Right cardiac atrium (tissue), 5 donors: ENCODE measurements at regions not wholly inside any gene's neighbourhood (a gene's known extent, or its start where the extent isn't known, plus 50 kb on each side); places are given as distances from the start of the nearest gene placed in this dataset.
A peak's percentile ranks its signal among the peaks of the same experiment; 100 is the strongest.
"Not testable (repeated sequence)": the region's sequence is repeated elsewhere in the genome, so short reads cannot be mapped to it uniquely, and the experiment has no call there.

Experiments used
- ATAC-seq, 2 donors: fragments of 200-7000 bp; cut with Tn5 transposase; one replicate each; pipeline versions ENCODE4 v1.8.0 to v1.9.1; 2020; ENCODE audit warnings: moderate library complexity in 2 of 2, mild to moderate bottlenecking in 1 of 2
- DNase-seq, 3 donors: peaks; one replicate each; pipeline ENCODE4 v3.0.0-alpha.2; 2020
- H3K27ac ChIP-seq: one replicate; pipeline ENCODE4 v1.5.1; 2013; ENCODE audit warnings: mild to moderate bottlenecking, low read length, control low read depth, moderate library complexity
- H3K27me3 ChIP-seq: one replicate; pipeline ENCODE4 v1.6.1; 2013; ENCODE audit not compliant: control insufficient read depth, insufficient read depth
- H3K4me1 ChIP-seq: one replicate; pipeline ENCODE4 v1.6.1; 2013; ENCODE audit warnings: low read length; ENCODE audit not compliant: control insufficient read depth, insufficient read depth
- H3K4me3 ChIP-seq: one replicate; pipeline ENCODE4 v1.5.1; 2013; ENCODE audit warnings: low read length, control low read depth
- H3K9me3 ChIP-seq: one replicate; pipeline ENCODE4 v1.6.1; 2013; ENCODE audit warnings: low read length; ENCODE audit not compliant: control insufficient read depth
- WGBS: extraction: QIAGEN DNeasy Blood & Tissue Kit; methylation state at CpG from one replicate; pipeline ENCODE4 v1.1.7; 2013; 5-methylcytosine and 5-hydroxymethylcytosine counted together
- intact Hi-C, 4 donors: fragments of 100-400 bp; cut with DNase I; formaldehyde crosslinking; loops; one replicate each; pipeline versions ENCODE4 v1.11.0 to v1.14.0; 2022 to 2023
- donor health status: healthy with polysubstance abuse.
- donor health status: DM: no; HTN: yes; CAD: no.
- donor health status: DM: no; HTN: no; CAD: no.
- donor health status: DM: no; HTN: yes; CAD: no; lungs with severe emphysema.
- donor health status: DM: yes; HTN: yes; CAD: no.

DNA sequence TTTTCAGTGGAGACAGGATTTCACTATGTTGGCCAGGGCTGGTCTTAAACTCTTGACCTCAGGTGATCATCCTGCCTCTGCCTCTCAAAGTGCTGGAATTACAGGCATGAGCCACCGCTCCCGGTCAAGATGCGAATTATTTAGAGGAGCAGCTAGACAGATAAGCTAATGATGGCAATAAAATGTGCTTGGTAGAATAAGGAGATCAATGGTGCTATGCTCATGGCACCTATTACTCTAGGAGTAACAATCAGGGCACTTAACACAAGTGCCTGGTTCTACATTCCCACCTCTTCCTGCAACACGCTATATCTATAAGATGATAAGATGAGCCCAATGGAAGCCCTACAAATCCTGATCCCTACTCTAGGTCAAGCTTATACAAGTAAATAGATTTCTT is 61.4 kb upstream of the LOC128125822 start:
- no peak overlapping the region for H3K27ac ChIP-seq
- H3K4me1 ChIP-seq, result no peaks in the 10 kb centered on the region
- DNase-seq, result no peak
- 91% methylated on average over 4 of the region's 4 CpGs for WGBS
- no peaks in the 10 kb centered on the region for H3K9me3 ChIP-seq
- intact Hi-C loops, result no loop called here
- no peak for ATAC-seq
- H3K4me3 ChIP-seq, result no peak overlapping the region
- no peaks in the 10 kb centered on the region for H3K27me3 ChIP-seq

DNA sequence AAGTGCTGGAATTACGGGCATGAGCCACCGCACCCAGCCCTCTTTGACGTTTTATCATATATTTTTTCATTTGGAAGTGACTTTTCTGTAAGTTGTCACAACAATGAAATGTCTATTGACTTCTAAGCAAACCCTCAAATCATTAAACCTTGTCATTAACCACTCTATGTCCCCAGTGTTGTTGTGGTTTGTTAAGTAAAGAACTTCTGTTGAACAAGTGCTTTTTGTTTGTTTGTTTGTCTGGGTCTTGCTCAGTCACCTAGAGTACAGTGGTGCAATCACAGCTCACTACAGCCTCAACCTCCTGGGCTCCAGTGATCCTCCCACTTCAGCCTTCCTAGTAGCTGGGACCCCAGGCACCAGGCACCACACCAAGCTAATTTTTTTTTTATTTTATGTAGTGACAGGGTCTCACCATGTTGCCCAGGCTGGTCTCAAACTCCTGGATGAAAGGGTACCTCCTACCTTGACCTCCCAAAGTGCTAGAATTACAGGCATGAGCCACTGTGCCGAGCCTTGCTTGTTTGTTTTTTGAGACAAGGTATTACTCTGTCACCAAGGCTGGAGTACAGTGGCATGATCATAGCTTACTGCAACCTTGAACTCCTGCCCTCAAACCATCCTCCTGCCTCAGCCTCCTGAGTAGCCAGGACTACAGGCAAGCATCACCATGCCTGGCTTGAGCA is 57.6 kb upstream of the LOC128125822 start:
- Histone ChIP-seq H3K27ac (no peak overlapping the region), H3K4me3 (no peak overlapping the region), H3K4me1 (no peaks in the 10 kb centered on the region), H3K9me3 (no peaks in the 10 kb centered on the region), H3K27me3 (no peaks in the 10 kb centered on the region)
- 82% methylated on average over 4 of the region's 4 CpGs for WGBS
- ATAC-seq (no peak), DNase-seq (no peak)
- intact Hi-C loops, result no loop called here

DNA sequence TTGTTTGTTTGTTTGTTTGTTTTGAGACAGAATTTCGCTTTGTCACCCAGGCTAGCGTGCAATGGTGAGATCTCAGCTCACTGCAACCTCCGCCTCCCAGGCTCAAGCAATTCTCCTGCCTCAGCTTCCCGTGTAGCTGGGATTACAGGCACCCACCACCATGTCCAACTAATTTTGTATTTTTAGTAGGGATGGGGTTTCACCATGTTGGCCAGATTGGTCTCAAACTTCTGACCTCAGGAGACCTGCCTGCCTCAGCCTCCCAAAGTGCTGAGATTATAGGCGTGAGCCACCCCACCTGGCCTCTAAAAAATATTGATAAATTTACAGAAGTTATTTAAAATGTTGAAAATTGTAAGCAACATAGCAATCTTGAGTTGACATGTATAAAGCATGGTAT is 57.1 kb upstream of the LOC128125822 start:
- H3K9me3 ChIP-seq, ATAC-seq, H3K27me3 ChIP-seq, intact Hi-C loops, H3K27ac ChIP-seq, DNase-seq, H3K4me1 ChIP-seq, H3K4me3 ChIP-seq: not testable (repeated sequence)
- WGBS, result 86% methylated on average over 5 of the region's 5 CpGs

- H3K27ac ChIP-seq, result no peak overlapping the region
- no peaks in the 10 kb centered on the region for H3K27me3 ChIP-seq
- H3K9me3 ChIP-seq, result no peaks in the 10 kb centered on the region
- ATAC-seq (peak in 1 of 2 donors; percentile 28), DNase-seq (no peak)
- no peak overlapping the region for H3K4me3 ChIP-seq
- intact Hi-C loops, result no loop called here
- H3K4me1 ChIP-seq, result no peaks in the 10 kb centered on the region
- 72% methylated on average over 2 of the region's 2 CpGs for WGBS
Observed at GRCh38 chr6:63516186-63516944, 55.9 kb upstream of the LOC128125822 start.

DNA sequence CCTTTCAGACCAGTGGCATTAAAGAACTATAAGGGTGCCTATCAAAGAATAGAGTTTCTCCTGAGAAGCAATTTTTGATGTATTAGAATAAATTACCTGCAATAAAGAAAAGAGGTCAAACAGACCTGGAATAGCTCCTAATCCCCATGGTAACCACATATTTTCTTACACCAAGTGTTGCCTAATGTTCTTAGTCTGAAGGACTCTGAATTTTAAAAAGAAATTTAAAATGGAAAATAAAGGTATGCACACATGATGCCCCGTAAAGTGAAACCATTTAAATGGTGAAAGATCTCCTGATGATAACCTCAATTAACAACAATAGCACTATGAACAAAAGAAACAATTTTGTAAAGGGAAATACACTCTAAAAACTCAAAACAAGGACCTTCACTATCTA is 55.1 kb upstream of the LOC128125822 start:
- Histone ChIP-seq H3K4me3 (no peak overlapping the region), H3K9me3 (no peaks in the 10 kb centered on the region), H3K4me1 (no peaks in the 10 kb centered on the region), H3K27ac (no peak overlapping the region), H3K27me3 (no peaks in the 10 kb centered on the region)
- intact Hi-C loops, result no loop called here
- ATAC-seq, result no peak
- DNase-seq, result no peak
- WGBS, result 84% methylated on average over 1 of the region's 1 CpG

DNA sequence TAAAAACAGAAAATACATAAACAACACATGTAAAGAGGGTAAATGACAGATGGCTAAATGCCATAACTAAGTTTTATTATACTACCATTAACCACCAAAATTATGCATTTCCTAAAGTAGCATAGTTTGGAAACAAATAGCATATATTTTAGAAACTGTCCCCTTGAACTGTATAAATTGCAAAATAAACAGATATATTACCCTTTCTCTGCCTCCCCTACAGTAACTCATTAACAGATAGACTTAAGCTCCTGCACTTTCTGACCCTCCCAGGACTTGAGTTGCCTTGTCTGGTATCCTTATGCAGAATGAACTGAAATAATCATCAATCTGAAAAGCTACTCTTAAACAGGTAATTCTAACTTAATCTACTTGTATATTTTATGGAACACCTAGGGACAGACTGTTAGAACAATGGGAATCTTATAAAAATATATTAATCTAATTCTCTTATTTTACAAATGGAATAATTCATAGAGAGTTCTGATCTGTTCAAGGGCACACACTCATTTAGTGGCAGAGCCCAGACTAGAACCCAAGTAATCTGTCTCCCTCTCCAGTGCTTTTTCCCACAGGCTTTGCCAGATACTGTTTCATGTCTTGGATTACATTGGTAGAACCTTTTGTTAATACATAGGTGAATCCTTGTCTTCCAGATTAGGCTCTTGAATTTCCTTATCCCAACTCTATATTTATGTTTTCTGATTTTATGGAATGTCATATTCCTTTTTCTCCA is 50.6 kb upstream of the LOC128125822 start:
- Histone ChIP-seq H3K27me3 (no peaks in the 10 kb centered on the region), H3K27ac (no peak overlapping the region), H3K4me1 (no peaks in the 10 kb centered on the region), H3K9me3 (no peaks in the 10 kb centered on the region), H3K4me3 (no peak overlapping the region)
- intact Hi-C loops, result no loop called here
- ATAC-seq (no peak), DNase-seq (no peak)
